Ishikawa (cell line): ENCODE measurements at regions not wholly inside any gene's neighbourhood (a gene's known extent, or its start where the extent isn't known, plus 50 kb on each side); places are given as distances from the start of the nearest gene placed in this dataset.

ENCODE experiments used
- CEBPB ChIP-seq: IDR thresholded peaks from 2 replicates; pipeline ENCODE4 v1.6.1; 2012
- CREB1 ChIP-seq: IDR thresholded peaks from 2 replicates; pipeline ENCODE4 v1.6.1; 2012; ENCODE audit warnings: low read depth
- EGR1 ChIP-seq: IDR thresholded peaks from 2 replicates; pipeline ENCODE4 v1.6.1; 2012
- EP300 ChIP-seq: IDR thresholded peaks from 2 replicates; pipeline ENCODE4 v1.6.1; 2012; ENCODE audit warnings: borderline replicate concordance
- FOXM1 ChIP-seq: IDR thresholded peaks from 2 replicates; pipeline ENCODE4 v1.6.1; 2012; ENCODE audit warnings: low read depth, borderline replicate concordance
- MAX ChIP-seq: IDR thresholded peaks from 2 replicates; pipeline ENCODE4 v1.6.1; 2012
- NFIC ChIP-seq: IDR thresholded peaks from 2 replicates; pipeline ENCODE4 v1.6.1; 2012
- RAD21 ChIP-seq: IDR thresholded peaks from 2 replicates; pipeline ENCODE4 v1.6.1; 2012; ENCODE audit warnings: low read depth
- REST ChIP-seq: IDR thresholded peaks from 2 replicates; pipeline ENCODE4 v1.6.1; 2012; ENCODE audit warnings: low read depth, mild to moderate bottlenecking
- TAF1 ChIP-seq: IDR thresholded peaks from 2 replicates; pipeline ENCODE4 v1.6.1; 2012; ENCODE audit warnings: low read depth, mild to moderate bottlenecking
- TCF12 ChIP-seq: IDR thresholded peaks from 2 replicates; pipeline ENCODE4 v1.6.1; 2012; ENCODE audit warnings: low read depth
- TEAD4 ChIP-seq: IDR thresholded peaks from 2 replicates; pipeline ENCODE4 v1.6.1; 2012
- USF1 ChIP-seq: IDR thresholded peaks from 2 replicates; pipeline ENCODE4 v1.6.1; 2012
- YY1 ChIP-seq: IDR thresholded peaks from 2 replicates; pipeline ENCODE4 v1.6.1; 2012; ENCODE audit warnings: low read depth
- ZBTB7A ChIP-seq: IDR thresholded peaks from 2 replicates; pipeline ENCODE4 v1.6.1; 2012; ENCODE audit warnings: low read depth

GRCh38 chr2:215811003-215811402, 202.3 kb downstream of the MREG start:
- no peak for TF ChIP-seq YY1
- no peak for TF ChIP-seq MAX
- TF ChIP-seq CREB1, result no peak
- TF ChIP-seq FOXM1, result no peak
- TF ChIP-seq ZBTB7A, result no peak
- TF ChIP-seq EGR1, result no peak
- TF ChIP-seq REST, result no peak
- TF ChIP-seq TCF12, result no peak
- no peak for TF ChIP-seq EP300
- TF ChIP-seq RAD21, result no peak
- TF ChIP-seq TAF1, result no peak
- TF ChIP-seq USF1, result no peak
- TF ChIP-seq NFIC, result no peak
- no peak for TF ChIP-seq TEAD4
- TF ChIP-seq CEBPB, result no peak

GRCh38 chr2:215808996-215809395, 204.4 kb downstream of the MREG start:
- TF ChIP-seq YY1 (no peak), EP300 (no peak), RAD21 (no peak), TAF1 (no peak), ZBTB7A (no peak)

GRCh38 chr2:215808194-215808593, 205.2 kb downstream of the MREG start:
- TF ChIP-seq REST, result no peak
- no peak for TF ChIP-seq FOXM1
- TF ChIP-seq EP300, result no peak
- TF ChIP-seq NFIC, result no peak
- no peak for TF ChIP-seq TEAD4
- no peak for TF ChIP-seq TCF12
- no peak for TF ChIP-seq ZBTB7A
- no peak for TF ChIP-seq CREB1
- TF ChIP-seq CEBPB, result no peak
- no peak for TF ChIP-seq RAD21
- TF ChIP-seq EGR1, result no peak
- TF ChIP-seq USF1, result no peak
- no peak for TF ChIP-seq TAF1
- TF ChIP-seq MAX, result no peak
- TF ChIP-seq YY1, result no peak

- no peak for TF ChIP-seq FOXM1
- no peak for TF ChIP-seq RAD21
- TF ChIP-seq YY1, result no peak
- TF ChIP-seq CEBPB, result no peak
- TF ChIP-seq TAF1, result no peak
Measured at GRCh38 chr2:215805493-215805892, 207.9 kb downstream of the MREG start.

- TF ChIP-seq YY1, result no peak
- no peak for TF ChIP-seq USF1
- no peak for TF ChIP-seq MAX
- no peak for TF ChIP-seq TAF1
- TF ChIP-seq EP300, result no peak
- no peak for TF ChIP-seq REST
- no peak for TF ChIP-seq TCF12
- no peak for TF ChIP-seq CREB1
- no peak for TF ChIP-seq NFIC
- TF ChIP-seq TEAD4, result no peak
- no peak for TF ChIP-seq RAD21
- TF ChIP-seq EGR1, result no peak
- no peak for TF ChIP-seq CEBPB
- TF ChIP-seq ZBTB7A, result no peak
- no peak for TF ChIP-seq FOXM1
Measured at GRCh38 chr2:215803150-215803549, 210.2 kb downstream of the MREG start.
